ENCODE measurements at regions not wholly inside any gene's neighbourhood (a gene's known extent, or its start where the extent isn't known, plus 50 kb on each side); places are given as distances from the start of the nearest gene placed in this dataset.
A peak's percentile ranks its signal among the peaks of the same experiment; 100 is the strongest.

DNA sequence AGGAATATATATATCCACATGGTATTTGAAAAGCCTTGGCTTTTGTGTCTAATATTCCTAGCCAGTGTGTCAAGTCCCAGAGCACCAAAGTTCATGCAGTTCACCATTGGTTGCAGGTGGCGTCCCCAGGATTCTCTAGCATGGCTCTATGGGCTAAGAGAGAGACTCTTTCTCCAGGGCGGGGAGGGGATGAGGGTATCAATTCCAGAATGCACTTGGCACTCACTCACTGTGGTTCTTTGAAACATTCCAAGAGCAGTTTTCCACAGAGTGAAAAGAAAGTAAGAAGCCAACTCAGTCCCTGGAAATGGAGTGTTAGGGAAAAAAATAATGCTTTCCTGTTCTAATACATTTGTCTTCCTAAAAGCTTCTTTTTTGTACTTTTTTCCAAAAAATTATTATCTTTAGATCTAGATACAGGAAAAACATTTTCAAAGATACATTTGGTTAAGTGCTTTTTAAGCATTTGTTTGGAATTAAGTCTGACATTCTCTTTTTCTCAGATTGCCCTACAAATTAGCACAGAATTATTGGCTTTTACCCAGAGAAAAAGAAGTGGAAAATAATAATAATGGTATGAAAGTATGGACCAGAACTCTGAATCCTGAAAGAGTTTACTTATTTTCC is 239.9 kb downstream of the PAX3 start:
- ATAC-seq, result peak in 1 of 2 donors; percentile 66

DNA sequence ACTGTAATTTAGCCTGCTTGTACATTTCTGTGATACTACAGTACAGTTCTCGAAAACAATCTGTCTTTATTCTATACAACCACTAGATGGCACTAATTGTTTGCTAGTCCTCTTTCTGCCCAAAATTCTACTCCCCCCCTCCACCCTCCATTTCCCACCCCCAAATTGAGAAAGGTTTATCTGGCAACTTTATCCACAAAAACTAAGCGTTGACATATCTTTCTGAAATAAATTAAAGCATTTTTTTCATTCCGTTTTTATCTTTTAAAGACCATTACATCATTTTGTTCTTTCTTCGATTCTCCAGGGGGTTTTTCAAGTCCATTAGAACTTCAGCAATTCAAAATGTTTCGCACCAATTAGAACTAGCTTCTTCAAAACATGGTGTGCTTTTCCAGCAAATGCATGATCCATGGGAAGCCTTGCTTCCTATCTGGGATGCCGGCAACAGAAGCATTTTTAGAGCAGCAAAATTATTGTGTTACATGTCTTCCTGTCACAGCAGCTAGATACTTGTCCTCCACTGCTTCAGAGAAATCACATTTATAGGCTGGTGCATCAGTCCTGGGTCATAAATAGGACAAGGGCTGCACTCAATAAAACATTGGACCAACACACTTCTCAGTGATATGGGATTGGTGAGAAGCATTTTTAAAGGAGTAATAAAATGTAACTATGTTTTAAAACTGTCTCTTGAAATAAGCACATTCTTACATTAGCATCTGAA is 241.3 kb downstream of the PAX3 start:
- 18% methylated on average over 6 of the region's 6 CpGs for WGBS
- intact Hi-C loops (cut with DNase I), result loop anchor here in 3 of 4 donors (5.0 to 10.0 kb wide), 3 partner anchors 247 to 557 kb away; no protein-coding TSS in a partner anchor
- H3K4me3 ChIP-seq (ENCODE audit: low read length), result no peak overlapping the region
- no peak for DNase-seq
- no peak overlapping the region for H3K27ac ChIP-seq (ENCODE audit: low read length)
- H3K4me1 ChIP-seq (ENCODE audit: control insufficient read depth, insufficient read depth, low read length), result no peaks in the 10 kb centered on the region
- H3K27me3 ChIP-seq (ENCODE audit: control insufficient read depth, insufficient read depth), result no peaks in the 10 kb centered on the region
- H3K9me3 ChIP-seq (ENCODE audit: control insufficient read depth, low read length), result no peaks in the 10 kb centered on the region
- peak; percentile 76 to 79 for ATAC-seq

More for the DNA sequence above, 239.9 kb downstream of the PAX3 start:
- intact Hi-C loops (cut with DNase I), result loop anchor here in 3 of 4 donors (5.0 to 10.0 kb wide), 3 partner anchors 246 to 556 kb away; no protein-coding TSS in a partner anchor
- 58% methylated on average over 2 of the region's 2 CpGs for WGBS
- Histone ChIP-seq H3K4me3 (ENCODE audit: low read length) (no peak overlapping the region), H3K27me3 (ENCODE audit: control insufficient read depth, insufficient read depth) (no peaks in the 10 kb centered on the region), H3K4me1 (ENCODE audit: control insufficient read depth, insufficient read depth, low read length) (no peaks in the 10 kb centered on the region), H3K27ac (ENCODE audit: low read length) (no peak overlapping the region), H3K9me3 (ENCODE audit: control insufficient read depth, low read length) (no peaks in the 10 kb centered on the region)
- no peak for DNase-seq

- intact Hi-C loops (cut with DNase I), result loop anchor here in 3 of 4 donors (5.0 to 10.0 kb wide), 3 partner anchors 249 to 559 kb away; no protein-coding TSS in a partner anchor
- no peaks in the 10 kb centered on the region for H3K4me1 ChIP-seq (ENCODE audit: control insufficient read depth, insufficient read depth, low read length)
- ATAC-seq (no peak), DNase-seq (no peak)
- H3K9me3 ChIP-seq (ENCODE audit: control insufficient read depth, low read length), result no peaks in the 10 kb centered on the region
- 17% methylated on average over 4 of the region's 4 CpGs for WGBS
- H3K4me3 ChIP-seq (ENCODE audit: low read length), result no peak overlapping the region
- peaks cover 5% of the 10 kb centered on the region for H3K27me3 ChIP-seq (ENCODE audit: control insufficient read depth, insufficient read depth)
- H3K27ac ChIP-seq (ENCODE audit: low read length), result no peak overlapping the region
Measured at GRCh38 chr2:222055328-222055727, 243.5 kb downstream of the PAX3 start.

GRCh38 chr2:222054813-222055212 is 244.0 kb downstream of the PAX3 start:
- Histone ChIP-seq H3K4me3 (ENCODE audit: low read length) (no peak overlapping the region), H3K27ac (ENCODE audit: low read length) (no peak overlapping the region), H3K4me1 (ENCODE audit: control insufficient read depth, insufficient read depth, low read length) (no peaks in the 10 kb centered on the region), H3K27me3 (ENCODE audit: control insufficient read depth, insufficient read depth) (peaks cover 5% of the 10 kb centered on the region), H3K9me3 (ENCODE audit: control insufficient read depth, low read length) (no peaks in the 10 kb centered on the region)
- WGBS, result 69% methylated on average over 3 of the region's 3 CpGs
- intact Hi-C loops (cut with DNase I), result loop anchor here in 3 of 4 donors (5.0 to 10.0 kb wide), 3 partner anchors 250 to 560 kb away; no protein-coding TSS in a partner anchor
- no peak for ATAC-seq
- no peak for DNase-seq

DNA sequence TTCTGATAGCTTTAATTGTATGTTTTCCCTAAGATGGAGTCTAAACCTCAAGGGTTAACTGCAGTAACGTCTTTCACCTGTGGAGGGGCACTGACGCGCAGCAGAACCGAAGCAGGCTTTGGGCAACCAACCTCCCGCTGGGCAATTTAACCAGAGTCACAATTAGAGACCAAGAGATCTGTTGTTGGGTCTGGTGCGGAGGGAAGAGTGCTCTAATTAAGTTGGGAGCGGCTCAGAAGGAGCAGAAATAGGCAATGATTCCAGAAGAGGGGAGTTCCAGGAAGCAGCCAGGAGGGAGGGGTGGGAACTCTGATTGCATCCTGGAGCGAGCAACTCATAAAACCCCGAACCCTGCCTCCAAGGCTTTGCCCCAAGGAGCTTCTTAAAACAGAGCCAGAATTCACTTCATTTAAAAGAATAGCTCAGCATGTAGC is 245.8 kb downstream of the PAX3 start:
- intact Hi-C loops (cut with DNase I), result loop anchor here in 3 of 4 donors (10.0 kb wide), 2 partner anchors 252 to 562 kb away; no protein-coding TSS in a partner anchor
- no peak for DNase-seq
- H3K4me1 ChIP-seq (ENCODE audit: control insufficient read depth, insufficient read depth, low read length), result no peaks in the 10 kb centered on the region

GRCh38 chr2:222050981-222051380 is 247.8 kb downstream of the PAX3 start:
- H3K27me3 ChIP-seq (ENCODE audit: control insufficient read depth, insufficient read depth), result peaks cover 5% of the 10 kb centered on the region
- DNase-seq, result no peak
- H3K4me3 ChIP-seq (ENCODE audit: low read length), result no peak overlapping the region
- ATAC-seq, result no peak
- intact Hi-C loops (cut with DNase I), result loop anchor here in 3 of 4 donors (10.0 kb wide), 2 partner anchors 254 to 564 kb away; no protein-coding TSS in a partner anchor
- H3K27ac ChIP-seq (ENCODE audit: low read length), result no peak overlapping the region
- H3K4me1 ChIP-seq (ENCODE audit: control insufficient read depth, insufficient read depth, low read length), result no peaks in the 10 kb centered on the region
- 80% methylated on average over 4 of the region's 4 CpGs for WGBS
- H3K9me3 ChIP-seq (ENCODE audit: control insufficient read depth, low read length), result no peaks in the 10 kb centered on the region

More for the DNA sequence above, 245.8 kb downstream of the PAX3 start:
- no peaks in the 10 kb centered on the region for H3K9me3 ChIP-seq (ENCODE audit: control insufficient read depth, low read length)
- no peak overlapping the region for H3K4me3 ChIP-seq (ENCODE audit: low read length)
- 5% methylated on average over 9 of the region's 9 CpGs for WGBS
- no peak overlapping the region for H3K27ac ChIP-seq (ENCODE audit: low read length)
- ATAC-seq, result no peak
- peaks cover 5% of the 10 kb centered on the region for H3K27me3 ChIP-seq (ENCODE audit: control insufficient read depth, insufficient read depth)

DNA sequence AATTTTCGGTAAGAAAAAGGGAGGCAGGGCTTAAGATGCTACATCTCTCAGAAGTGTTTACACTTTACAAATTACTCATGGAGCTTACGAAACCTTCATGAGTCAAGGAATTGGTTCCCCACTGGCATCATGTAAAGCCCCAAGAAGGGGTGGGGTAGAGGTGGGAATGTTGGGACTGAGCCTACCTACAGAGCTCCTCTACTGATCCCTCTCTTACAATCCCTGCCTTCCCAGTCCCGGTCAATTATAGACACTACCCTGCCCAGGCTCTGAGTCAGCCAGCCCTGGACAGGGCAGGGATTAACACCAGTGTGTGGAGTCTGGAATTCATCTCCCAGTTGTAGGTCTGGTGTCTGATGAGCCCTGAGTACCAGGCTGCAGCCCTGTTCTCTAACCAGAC is 248.9 kb downstream of the PAX3 start:
- no peak for ATAC-seq
- H3K27me3 ChIP-seq (ENCODE audit: control insufficient read depth, insufficient read depth), result peaks cover 5% of the 10 kb centered on the region
- intact Hi-C loops (cut with DNase I), result loop anchor here in 3 of 4 donors (10.0 kb wide), 2 partner anchors 255 to 565 kb away; no protein-coding TSS in a partner anchor

GRCh38 chr2:222043897-222044296 is 254.9 kb downstream of the PAX3 start:
- DNase-seq (no peak), ATAC-seq (no peak)
- WGBS, result 76% methylated on average over 4 of the region's 4 CpGs
- Histone ChIP-seq H3K27ac (ENCODE audit: low read length) (no peak overlapping the region), H3K27me3 (ENCODE audit: control insufficient read depth, insufficient read depth) (no peaks in the 10 kb centered on the region), H3K9me3 (ENCODE audit: control insufficient read depth, low read length) (no peaks in the 10 kb centered on the region), H3K4me3 (ENCODE audit: low read length) (no peak overlapping the region), H3K4me1 (ENCODE audit: control insufficient read depth, insufficient read depth, low read length) (no peaks in the 10 kb centered on the region)
- intact Hi-C loops (cut with DNase I), result no loop called here

More for the DNA sequence above, 248.9 kb downstream of the PAX3 start:
- no peak overlapping the region for H3K27ac ChIP-seq (ENCODE audit: low read length)
- H3K4me1 ChIP-seq (ENCODE audit: control insufficient read depth, insufficient read depth, low read length), result no peaks in the 10 kb centered on the region
- H3K4me3 ChIP-seq (ENCODE audit: low read length), result no peak overlapping the region
- no peak for DNase-seq
- WGBS, result 81% methylated on average over 3 of the region's 3 CpGs
- no peaks in the 10 kb centered on the region for H3K9me3 ChIP-seq (ENCODE audit: control insufficient read depth, low read length)

DNA sequence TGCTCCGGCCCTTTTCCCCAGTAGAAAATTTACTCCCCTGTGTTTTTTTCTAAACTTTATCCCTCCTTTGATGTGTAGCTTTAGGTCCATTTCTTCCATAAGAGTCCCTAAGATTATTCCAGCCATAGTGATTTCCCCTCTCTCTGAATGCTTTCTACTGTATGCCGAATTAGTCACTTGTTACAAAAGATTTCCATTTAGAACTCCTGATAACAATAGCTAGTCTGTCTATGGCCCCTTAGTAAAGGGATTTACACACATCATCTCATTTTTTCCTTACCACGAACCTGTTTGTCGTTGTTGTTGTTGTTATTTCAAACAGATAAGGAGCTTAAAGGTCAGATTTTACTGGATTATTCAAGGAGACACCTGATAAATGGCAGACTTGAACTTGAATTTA is 256.1 kb downstream of the PAX3 start:
- H3K9me3 ChIP-seq (ENCODE audit: control insufficient read depth, low read length), result no peaks in the 10 kb centered on the region
- H3K27me3 ChIP-seq (ENCODE audit: control insufficient read depth, insufficient read depth), result no peaks in the 10 kb centered on the region
- ATAC-seq, result no peak
- WGBS, result 55% methylated on average over 4 of the region's 4 CpGs
- intact Hi-C loops (cut with DNase I), result no loop called here
- H3K4me1 ChIP-seq (ENCODE audit: control insufficient read depth, insufficient read depth, low read length), result no peaks in the 10 kb centered on the region
- DNase-seq, result no peak
- no peak overlapping the region for H3K4me3 ChIP-seq (ENCODE audit: low read length)
- H3K27ac ChIP-seq (ENCODE audit: low read length), result no peak overlapping the region

DNA sequence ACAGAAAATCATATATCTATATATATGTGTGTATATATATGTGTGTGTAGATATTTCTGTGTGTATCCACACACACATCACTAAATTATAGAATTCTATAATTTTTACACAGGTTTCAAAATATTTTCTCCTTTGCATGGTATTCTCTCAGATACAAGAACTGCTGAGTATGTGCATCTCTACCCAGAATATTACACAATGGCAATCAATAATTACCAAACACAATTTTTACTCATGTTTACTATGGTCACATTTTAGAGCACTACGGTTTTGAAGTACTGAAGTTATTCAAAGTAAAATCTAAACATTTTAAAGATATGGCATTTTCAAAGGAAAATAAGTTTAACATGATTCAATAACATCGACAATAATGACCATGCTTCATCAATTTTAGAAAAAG is 258.5 kb downstream of the PAX3 start:
- ATAC-seq, result no peak
- no peak for DNase-seq
- H3K27ac ChIP-seq (ENCODE audit: low read length), result no peak overlapping the region
- H3K4me3 ChIP-seq (ENCODE audit: low read length), result no peak overlapping the region
- H3K27me3 ChIP-seq (ENCODE audit: control insufficient read depth, insufficient read depth), result no peaks in the 10 kb centered on the region
- no peaks in the 10 kb centered on the region for H3K4me1 ChIP-seq (ENCODE audit: control insufficient read depth, insufficient read depth, low read length)
- 89% methylated on average over 2 of the region's 2 CpGs for WGBS
- intact Hi-C loops (cut with DNase I), result no loop called here
- no peaks in the 10 kb centered on the region for H3K9me3 ChIP-seq (ENCODE audit: control insufficient read depth, low read length)

- Histone ChIP-seq H3K27ac (ENCODE audit: low read length) (no peak overlapping the region), H3K9me3 (ENCODE audit: control insufficient read depth, low read length) (no peaks in the 10 kb centered on the region), H3K27me3 (ENCODE audit: control insufficient read depth, insufficient read depth) (no peaks in the 10 kb centered on the region), H3K4me1 (ENCODE audit: control insufficient read depth, insufficient read depth, low read length) (no peaks in the 10 kb centered on the region), H3K4me3 (ENCODE audit: low read length) (no peak overlapping the region)
- intact Hi-C loops (cut with DNase I), result no loop called here
- DNase-seq (no peak), ATAC-seq (no peak)
- 66% methylated on average over 3 of the region's 3 CpGs for WGBS
Measured at GRCh38 chr2:222039821-222040220, 259.0 kb downstream of the PAX3 start.

Data from right cardiac atrium (tissue), 5 donors.